Endothelial cell of umbilical vein (primary cell): ENCODE measurements at regions not wholly inside any gene's neighbourhood (a gene's known extent, or its start where the extent isn't known, plus 50 kb on each side); places are given as distances from the start of the nearest gene placed in this dataset.

Experiments used
- BruUV-seq: library from RNA; stranded (reverse); fragments of 400-500 nt; replicated peaks from 2 replicates; lab custom pipeline; 2021; lab: Mats Ljungman, UMichigan
- CTCF ChIA-PET: fragments of 300-600, 350-600 bp; sonication (Branson Sonifier 250); formaldehyde crosslinking; loops from one replicate; lab custom pipeline; 2021; ENCODE audit warnings: antibody characterized with exemption, inconsistent platforms; lab: Charles Lee
- POLR2A ChIA-PET: fragments of 300-600, 350-600 bp; sonication (Branson Sonifier 250); formaldehyde crosslinking; loops from one replicate; lab custom pipeline; 2021; ENCODE audit warnings: antibody characterized with exemption, inconsistent platforms; lab: Charles Lee
- DNase-seq: peaks from one replicate; pipeline ENCODE4 v3.0.0-alpha.2; 2011; ENCODE audit warnings: low read depth, low spot score
- FAIRE-seq: peaks from 2 replicates; lab custom pipeline; 2011; peaks lifted over from hg19 to GRCh38; lab: Jason Lieb, UNC
- H2AFZ ChIP-seq: 2 replicates; pipeline ENCODE4 v1.6.0; 2012; ENCODE audit warnings: low read depth, low read length, control low read depth, inconsistent platforms
- H3K27ac ChIP-seq: 2 replicates; pipeline ENCODE4 v1.5.1; 2011; ENCODE audit warnings: low read depth, mild to moderate bottlenecking, control low read depth, low read length, moderate library complexity; ENCODE audit not compliant: insufficient read depth
- H3K27me3 ChIP-seq, 2 experiments: 2 replicates each; pipeline versions ENCODE4 v1.6.0 to v1.6.1; 2011; ENCODE audit warnings: low read length in 2 of 2, mixed read lengths in 1 of 2; ENCODE audit not compliant: control insufficient read depth in 2 of 2, insufficient read depth in 2 of 2
- H3K36me3 ChIP-seq, 2 experiments: 2 replicates in 1 of 2; 3 replicates in 1 of 2; pipeline ENCODE4 v1.5.1; 2011; ENCODE audit warnings: low read length in 2 of 2, mild to moderate bottlenecking in 1 of 2, moderate library complexity in 1 of 2; ENCODE audit not compliant: control insufficient read depth in 2 of 2, insufficient read depth in 2 of 2; ENCODE audit errors: extremely low read depth in 1 of 2
- H3K4me1 ChIP-seq: 3 replicates; pipeline ENCODE4 v1.5.1; 2011; ENCODE audit warnings: mild to moderate bottlenecking, low read length; ENCODE audit not compliant: control insufficient read depth, insufficient read depth; ENCODE audit errors: extremely low read depth
- H3K4me2 ChIP-seq: 2 replicates; pipeline ENCODE4 v1.6.1; 2011; ENCODE audit warnings: low read length, control low read depth, mixed read lengths; ENCODE audit not compliant: insufficient read depth
- H3K4me3 ChIP-seq, 3 experiments: fragments of 200-600 bp in 1 of 3; sonication (generic), shearing (Covaris generic) in 1 of 3; replicated peaks in 1 of 3; 2 replicates each; pipeline ENCODE4 v1.5.1; 2011 to 2016; ENCODE audit warnings: control low read depth in 3 of 3, low read length in 3 of 3, mild to moderate bottlenecking in 2 of 3, inconsistent platforms in 1 of 3, low read depth in 1 of 3, moderate library complexity in 1 of 3; ENCODE audit not compliant: insufficient read depth in 1 of 3
- H3K79me2 ChIP-seq: 2 replicates; pipeline ENCODE4 v1.6.0; 2012; ENCODE audit warnings: low read length, inconsistent platforms; ENCODE audit not compliant: control insufficient read depth, insufficient read depth
- H3K9ac ChIP-seq: replicated peaks from 2 replicates; pipeline ENCODE3; 2011; ENCODE audit warnings: low read length, control low read depth; ENCODE audit not compliant: insufficient read depth; ENCODE audit errors: extremely low read depth
- H3K9me1 ChIP-seq: replicated peaks from 3 replicates; pipeline ENCODE4 v1.6.0; 2011; ENCODE audit warnings: mild to moderate bottlenecking, low read length; ENCODE audit not compliant: control insufficient read depth, insufficient read depth; ENCODE audit errors: extremely low read depth
- H3K9me3 ChIP-seq: replicated peaks from 2 replicates; pipeline ENCODE4 v1.5.1; 2012; ENCODE audit warnings: low read length, inconsistent platforms; ENCODE audit not compliant: control insufficient read depth, insufficient read depth
- H4K20me1 ChIP-seq: replicated peaks from 2 replicates; pipeline ENCODE3; 2011; ENCODE audit warnings: mild to moderate bottlenecking, low read length; ENCODE audit not compliant: control insufficient read depth, insufficient read depth; ENCODE audit errors: extremely low read depth
- EZH2 ChIP-seq: IDR thresholded peaks from 2 replicates; pipeline ENCODE4 v1.6.1; 2012; ENCODE audit warnings: borderline replicate concordance, low read depth, mild to moderate bottlenecking, moderate library complexity, low read length, inconsistent platforms; ENCODE audit not compliant: severe bottlenecking
- FOS ChIP-seq: IDR thresholded peaks from 2 replicates; pipeline ENCODE4 v1.6.1; 2011; ENCODE audit warnings: mild to moderate bottlenecking, low read length, moderate library complexity, borderline replicate concordance; ENCODE audit not compliant: insufficient read depth
- GATA2 ChIP-seq: IDR thresholded peaks from 2 replicates; pipeline ENCODE4 v1.7.0; 2011; ENCODE audit warnings: low read depth, mild to moderate bottlenecking, moderate library complexity, mixed read lengths, low read length; ENCODE audit not compliant: insufficient read length, insufficient read depth
- JUN ChIP-seq: IDR thresholded peaks from 2 replicates; pipeline ENCODE4 v1.6.1; 2011; ENCODE audit warnings: borderline replicate concordance, low read depth; ENCODE audit not compliant: insufficient read length, insufficient read depth
- MYC ChIP-seq: IDR thresholded peaks from one replicate; pipeline ENCODE4 v1.6.1; 2011; ENCODE audit warnings: mild to moderate bottlenecking, low read depth, low read length
- POLR2A ChIP-seq: IDR thresholded peaks from 2 replicates; pipeline ENCODE4 v1.6.1; 2012; ENCODE audit warnings: low read depth, mild to moderate bottlenecking, control low read depth, low read length
- POLR2AphosphoS5 ChIP-seq: IDR thresholded peaks from 2 replicates; pipeline ENCODE4 v1.6.1; 2012; ENCODE audit warnings: low read depth, mild to moderate bottlenecking, control low read depth, low read length, moderate library complexity; ENCODE audit not compliant: insufficient read depth
- dilution Hi-C: fragments of 300-500 bp; cut with MboI; formaldehyde crosslinking; loops from one replicate; pipeline ENCODE4 v1.15.0; 2019; ENCODE audit warnings: low sequenced_read_pairs; ENCODE audit not compliant: extremely low pct_ligation_motif_present
- intact Hi-C: fragments of 100-400 bp; cut with micrococcal nuclease; formaldehyde crosslinking; loops from one replicate; pipeline ENCODE4 v1.10.0; 2022
- TF ChIP-seq, protein P1 (sequence below), 2 donors: IDR thresholded peaks; 1 replicate in 1 of 2; 2 replicates in 1 of 2; pipeline ENCODE4 v1.5.1; 2011; ENCODE audit warnings: low read length in 2 of 2, mild to moderate bottlenecking in 2 of 2, moderate library complexity in 2 of 2, control low read depth in 1 of 2, inconsistent platforms in 1 of 2, low read depth in 1 of 2; ENCODE audit not compliant: insufficient read depth in 1 of 2; ENCODE audit errors: extremely low read depth in 1 of 2
- TF ChIP-seq, protein P2 (sequence below): IDR thresholded peaks from 2 replicates; pipeline ENCODE4 v1.6.1; 2011; ENCODE audit not compliant: insufficient read depth, insufficient read length

DNA sequence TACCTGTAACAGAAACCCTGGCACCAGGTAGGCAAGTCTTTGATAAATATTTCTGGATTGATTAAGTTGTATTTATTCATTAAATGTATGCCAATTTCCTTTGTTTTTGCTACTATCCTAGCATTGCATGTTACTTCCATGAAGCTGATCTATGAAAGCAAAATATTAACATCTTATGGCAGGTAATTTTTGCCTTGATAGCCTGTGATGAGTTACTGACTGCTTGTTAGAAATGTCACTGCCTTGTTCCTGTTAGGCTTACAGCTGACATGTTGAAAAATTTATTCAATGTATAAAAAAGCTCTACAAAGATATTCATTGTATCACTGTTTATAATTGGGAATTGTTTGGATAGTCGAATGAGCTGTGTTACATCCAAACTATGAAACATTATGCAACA lies 830.1 kb downstream of the TUSC7 start:
- ChIA-PET POLR2A (no interaction called here), CTCF (interaction anchor here (0.9 kb wide), 1 partner anchor 172 kb away, joined by 3 read pairs; no protein-coding TSS in a partner anchor)
- no peaks in the 10 kb centered on the region for H4K20me1 ChIP-seq
- H3K27me3 ChIP-seq = no peaks in the 10 kb centered on the region
- FAIRE-seq (no peak), DNase-seq (no peak)
- TF ChIP-seq JUN (no peak), MYC (no peak), GATA2 (no peak), EZH2 (no peak), POLR2A (no peak), POLR2AphosphoS5 (no peak), FOS (no peak)
- TF ChIP-seq, protein P1, sequence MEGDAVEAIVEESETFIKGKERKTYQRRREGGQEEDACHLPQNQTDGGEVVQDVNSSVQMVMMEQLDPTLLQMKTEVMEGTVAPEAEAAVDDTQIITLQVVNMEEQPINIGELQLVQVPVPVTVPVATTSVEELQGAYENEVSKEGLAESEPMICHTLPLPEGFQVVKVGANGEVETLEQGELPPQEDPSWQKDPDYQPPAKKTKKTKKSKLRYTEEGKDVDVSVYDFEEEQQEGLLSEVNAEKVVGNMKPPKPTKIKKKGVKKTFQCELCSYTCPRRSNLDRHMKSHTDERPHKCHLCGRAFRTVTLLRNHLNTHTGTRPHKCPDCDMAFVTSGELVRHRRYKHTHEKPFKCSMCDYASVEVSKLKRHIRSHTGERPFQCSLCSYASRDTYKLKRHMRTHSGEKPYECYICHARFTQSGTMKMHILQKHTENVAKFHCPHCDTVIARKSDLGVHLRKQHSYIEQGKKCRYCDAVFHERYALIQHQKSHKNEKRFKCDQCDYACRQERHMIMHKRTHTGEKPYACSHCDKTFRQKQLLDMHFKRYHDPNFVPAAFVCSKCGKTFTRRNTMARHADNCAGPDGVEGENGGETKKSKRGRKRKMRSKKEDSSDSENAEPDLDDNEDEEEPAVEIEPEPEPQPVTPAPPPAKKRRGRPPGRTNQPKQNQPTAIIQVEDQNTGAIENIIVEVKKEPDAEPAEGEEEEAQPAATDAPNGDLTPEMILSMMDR (IDR thresholded peaks at IDR 0.05; ENCODE audit: extremely low read depth in 1 of 2, insufficient read depth in 1 of 2, low read depth in 1 of 2, low read length in 2 of 2) = no peak
- TF ChIP-seq, protein P2, sequence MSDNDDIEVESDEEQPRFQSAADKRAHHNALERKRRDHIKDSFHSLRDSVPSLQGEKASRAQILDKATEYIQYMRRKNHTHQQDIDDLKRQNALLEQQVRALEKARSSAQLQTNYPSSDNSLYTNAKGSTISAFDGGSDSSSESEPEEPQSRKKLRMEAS = no peak
- no peaks in the 10 kb centered on the region for H3K9me1 ChIP-seq
- no peaks in the 10 kb centered on the region for H3K9me3 ChIP-seq
- no peak overlapping the region for H3K4me3 ChIP-seq
- dilution Hi-C loops (no loop called here), intact Hi-C loops (no loop called here)
- no peak overlapping the region for H3K27ac ChIP-seq
- H2AFZ ChIP-seq = no peak overlapping the region
- H3K36me3 ChIP-seq = no peaks in the 10 kb centered on the region
- no peaks in the 10 kb centered on the region for H3K79me2 ChIP-seq
- no peak overlapping the region for H3K9ac ChIP-seq
- H3K4me2 ChIP-seq = no peak overlapping the region
- no peaks in the 10 kb centered on the region for H3K4me1 ChIP-seq
- BruUV-seq = no TSS peak
